Activated CD4-positive, alpha-beta T cell treated with anti-CD3 and anti-CD28 coated beads, Interleukin-2, Interleukin-4, amounts not matched to agents 100 ng/mL and 50 ng/mL, durations not matched to agents 16 hours and 8 hours (primary cell): ENCODE measurements at regions not wholly inside any gene's neighbourhood (a gene's known extent, or its start where the extent isn't known, plus 50 kb on each side); places are given as distances from the start of the nearest gene placed in this dataset.
"Not testable (repeated sequence)": the region's sequence is repeated elsewhere in the genome, so short reads cannot be mapped to it uniquely, and the experiment has no call there.

Source experiments
- DNase-seq: peaks from one replicate; pipeline ENCODE4 v3.0.0-alpha.2; 2020; ENCODE audit warnings: low spot score

DNA sequence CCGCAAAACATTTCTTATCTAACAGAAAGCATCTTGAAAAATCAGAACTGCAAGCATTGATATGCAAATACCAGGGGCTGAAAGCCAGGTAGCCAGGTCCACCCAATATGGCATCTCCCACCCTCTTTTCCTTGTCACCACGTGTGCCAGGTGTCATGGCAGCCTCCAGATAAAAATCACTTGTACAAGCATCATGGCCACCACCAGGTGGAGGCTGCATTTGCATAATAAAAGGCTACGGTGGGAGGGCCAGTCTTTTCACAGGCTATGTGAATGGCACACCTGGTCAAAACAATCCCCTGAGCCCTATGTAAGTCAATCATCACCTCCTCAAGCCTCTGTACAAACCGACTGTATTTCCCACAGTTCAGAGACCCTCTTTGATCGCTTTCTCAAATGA is 1233.1 kb upstream of the ALCAM start:
- DNase-seq, result no peak

DNA sequence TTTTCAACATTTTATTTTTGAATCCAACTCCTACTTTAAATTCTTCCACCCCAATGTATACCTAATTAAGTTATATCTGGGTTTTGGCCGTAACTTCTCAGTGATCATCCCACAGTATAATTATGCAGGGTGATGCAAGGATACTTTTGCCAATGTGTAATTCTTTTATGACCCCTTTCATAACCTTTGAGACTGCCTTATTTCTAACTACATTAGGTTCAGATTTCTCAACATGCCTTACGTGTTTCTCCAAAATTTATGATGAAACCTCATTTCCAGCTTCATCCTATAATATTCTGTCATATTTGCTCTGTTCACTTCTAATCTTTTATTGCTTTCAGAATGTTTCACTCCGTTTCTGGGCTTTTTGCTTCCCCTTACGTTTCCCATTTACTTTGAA is 1229.6 kb upstream of the ALCAM start:
- DNase-seq, result no peak

- DNase-seq, result no peak
These were observed 1221.5 kb upstream of the ALCAM start for GRCh38 chr3:104145164-104145563.

GRCh38 chr3:104149154-104149553 is 1217.6 kb upstream of the ALCAM start:
- no peak for DNase-seq

- no peak for DNase-seq
These were observed 1216.0 kb upstream of the ALCAM start for GRCh38 chr3:104150724-104151123.

DNA sequence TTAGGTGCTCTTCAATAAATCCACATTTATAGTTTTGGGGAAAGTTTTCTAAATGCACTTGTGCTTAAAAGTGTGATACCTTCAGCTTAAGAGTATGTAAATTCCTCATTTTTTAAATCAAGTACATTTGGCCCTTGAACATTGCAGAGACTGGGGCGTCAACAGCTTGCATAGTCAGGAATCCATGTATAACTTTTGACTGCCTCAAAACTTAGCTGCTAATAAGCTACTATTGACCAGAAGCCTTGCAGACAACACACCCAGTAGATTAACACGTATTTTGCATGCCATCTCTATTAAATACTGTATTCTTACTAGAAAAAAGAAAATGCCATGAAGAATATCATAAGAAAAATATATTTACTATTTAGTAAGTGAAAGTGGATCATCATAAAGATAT is 1211.8 kb upstream of the ALCAM start:
- no peak for DNase-seq

DNA sequence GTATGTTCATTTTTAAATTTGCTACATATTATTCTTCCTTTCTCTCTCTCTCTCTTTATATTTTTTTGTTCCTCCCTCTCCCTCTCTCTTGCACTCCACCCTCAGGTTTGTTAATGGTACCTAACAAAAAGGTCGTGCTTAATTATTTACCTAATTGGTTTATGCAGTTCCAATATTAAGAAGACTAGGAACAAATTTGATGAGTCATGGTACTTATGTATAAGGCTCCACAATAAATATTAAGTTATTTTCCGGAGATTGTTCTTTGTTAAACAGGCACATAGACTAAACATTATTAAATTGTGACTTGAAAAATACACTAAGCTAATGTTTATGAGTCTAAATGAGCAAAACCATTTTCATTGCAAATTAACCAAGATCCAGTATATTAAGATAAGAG is 1200.8 kb upstream of the ALCAM start:
- DNase-seq, result no peak

GRCh38 chr3:104168386-104168785 is 1198.3 kb upstream of the ALCAM start:
- DNase-seq, result no peak

DNA sequence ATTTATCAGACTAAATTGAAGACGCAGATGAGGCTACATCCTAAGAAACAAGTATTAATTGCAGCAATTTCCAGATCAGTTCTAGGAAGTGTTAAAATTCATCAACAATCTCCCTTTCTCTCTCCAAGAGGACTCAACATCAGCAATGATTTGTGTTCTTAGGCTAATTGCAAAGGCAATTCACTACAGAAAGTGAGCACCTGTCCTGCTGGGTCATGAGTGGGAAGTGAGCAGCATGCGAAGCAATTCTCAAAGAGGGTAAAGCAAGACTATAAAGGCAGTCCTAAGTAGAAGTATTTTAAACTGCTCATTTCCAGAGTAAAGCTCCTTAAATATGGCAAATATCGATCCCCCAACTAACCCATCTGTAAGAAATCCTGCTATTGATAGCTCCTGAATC is 1191.0 kb upstream of the ALCAM start:
- no peak for DNase-seq

- no peak for DNase-seq
These were observed 1190.0 kb upstream of the ALCAM start for GRCh38 chr3:104176706-104177105.

DNA sequence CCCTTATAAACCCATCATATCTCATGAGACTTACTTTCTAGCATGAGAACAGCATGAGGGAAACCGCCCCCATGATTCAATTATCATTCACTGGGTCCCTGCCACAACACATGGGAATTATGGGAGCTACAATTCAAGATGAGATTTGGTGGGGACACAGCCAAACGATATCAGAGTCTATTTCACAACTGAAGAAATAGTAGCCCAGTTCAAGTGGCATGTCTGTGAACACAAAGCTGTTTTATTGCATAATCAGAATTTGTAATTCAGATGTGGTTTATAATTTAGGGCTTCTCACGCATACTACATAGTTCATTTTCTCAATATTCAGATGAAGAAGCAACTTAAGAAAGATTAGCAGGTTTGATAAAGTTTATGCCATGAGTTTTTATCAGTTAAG is 1188.0 kb upstream of the ALCAM start:
- no peak for DNase-seq

DNA sequence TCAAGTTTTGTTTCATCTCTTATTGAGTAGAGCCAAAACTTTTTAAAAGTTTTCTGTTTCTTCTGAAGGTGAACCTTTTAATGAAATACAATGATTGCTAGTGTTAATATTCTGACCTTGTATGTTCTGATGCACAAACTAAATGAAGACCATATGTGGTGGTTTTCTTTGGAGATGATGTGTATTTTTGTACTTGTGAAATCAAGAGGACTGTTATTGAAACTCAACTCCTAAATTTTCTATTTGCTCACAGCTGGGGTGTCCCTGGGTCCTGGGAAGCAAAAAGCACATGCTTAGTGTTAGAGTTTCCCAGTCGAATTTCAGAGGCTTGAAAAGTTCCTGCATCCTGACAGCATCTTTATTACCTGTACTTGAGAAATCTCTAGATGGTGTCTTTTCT is 1185.8 kb upstream of the ALCAM start:
- DNase-seq, result no peak

DNA sequence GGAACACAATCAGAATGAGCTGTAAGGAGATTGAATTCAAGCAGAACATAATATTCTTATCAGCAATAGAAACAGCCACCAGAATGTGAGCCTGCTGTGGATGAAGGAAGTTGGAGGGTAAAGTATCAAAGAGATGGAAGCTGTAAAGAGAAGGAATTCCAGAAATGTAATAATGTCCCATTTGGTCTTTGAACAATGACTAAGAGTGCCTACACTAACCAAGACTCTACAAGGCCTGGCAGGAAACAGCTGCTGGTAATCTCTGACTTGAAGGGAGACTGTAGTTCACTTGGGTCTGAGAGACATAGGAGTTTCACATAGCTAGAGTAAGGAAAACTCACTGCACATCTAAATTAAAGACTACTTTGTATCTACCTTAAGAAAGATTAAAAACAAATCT is 1176.0 kb upstream of the ALCAM start:
- no peak for DNase-seq

- no peak for DNase-seq
These were observed 1168.6 kb upstream of the ALCAM start for GRCh38 chr3:104198131-104198530.

DNA sequence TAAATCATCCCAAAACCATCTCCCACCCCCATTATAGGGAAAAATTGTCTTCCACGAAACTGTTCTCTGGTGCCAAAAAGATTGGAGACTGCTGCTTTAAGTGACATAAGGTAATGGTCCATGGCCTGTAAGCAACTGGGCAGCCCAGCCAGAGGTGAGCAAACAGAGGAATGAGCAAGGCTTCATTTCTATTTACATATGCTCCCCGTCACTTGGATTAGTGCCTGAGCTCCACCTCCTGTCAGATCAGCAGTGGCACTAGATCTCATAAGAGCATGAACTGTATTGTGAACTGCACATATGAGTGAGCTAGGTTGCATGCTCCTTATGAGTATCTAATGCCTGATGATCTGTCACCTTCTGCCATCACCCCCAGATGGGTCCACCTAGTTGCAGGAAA is 1159.8 kb upstream of the ALCAM start:
- DNase-seq, result no peak

- no peak for DNase-seq
These were observed 1152.4 kb upstream of the ALCAM start for GRCh38 chr3:104214277-104214676.

- no peak for DNase-seq
These were observed 1151.8 kb upstream of the ALCAM start for GRCh38 chr3:104214937-104215336.

DNA sequence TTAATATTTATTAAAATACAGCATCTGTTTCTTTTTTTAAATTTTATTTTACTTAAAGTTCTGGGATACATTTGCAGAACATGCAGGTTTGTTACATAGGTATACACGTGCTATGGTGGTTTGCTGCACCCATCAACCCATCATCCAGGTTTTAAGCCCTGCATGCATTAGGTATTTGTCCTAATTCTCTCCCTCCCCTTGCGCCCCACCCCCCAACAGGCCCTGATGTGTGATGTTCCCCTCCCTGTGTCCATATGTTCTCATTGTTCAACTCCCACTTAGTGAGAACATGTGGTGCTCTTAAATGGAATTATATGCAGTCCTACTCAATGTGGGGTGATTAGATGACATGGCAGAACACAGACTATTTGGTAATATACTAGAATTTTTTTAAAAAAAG is 1147.7 kb upstream of the ALCAM start:
- not testable (repeated sequence) for DNase-seq

DNA sequence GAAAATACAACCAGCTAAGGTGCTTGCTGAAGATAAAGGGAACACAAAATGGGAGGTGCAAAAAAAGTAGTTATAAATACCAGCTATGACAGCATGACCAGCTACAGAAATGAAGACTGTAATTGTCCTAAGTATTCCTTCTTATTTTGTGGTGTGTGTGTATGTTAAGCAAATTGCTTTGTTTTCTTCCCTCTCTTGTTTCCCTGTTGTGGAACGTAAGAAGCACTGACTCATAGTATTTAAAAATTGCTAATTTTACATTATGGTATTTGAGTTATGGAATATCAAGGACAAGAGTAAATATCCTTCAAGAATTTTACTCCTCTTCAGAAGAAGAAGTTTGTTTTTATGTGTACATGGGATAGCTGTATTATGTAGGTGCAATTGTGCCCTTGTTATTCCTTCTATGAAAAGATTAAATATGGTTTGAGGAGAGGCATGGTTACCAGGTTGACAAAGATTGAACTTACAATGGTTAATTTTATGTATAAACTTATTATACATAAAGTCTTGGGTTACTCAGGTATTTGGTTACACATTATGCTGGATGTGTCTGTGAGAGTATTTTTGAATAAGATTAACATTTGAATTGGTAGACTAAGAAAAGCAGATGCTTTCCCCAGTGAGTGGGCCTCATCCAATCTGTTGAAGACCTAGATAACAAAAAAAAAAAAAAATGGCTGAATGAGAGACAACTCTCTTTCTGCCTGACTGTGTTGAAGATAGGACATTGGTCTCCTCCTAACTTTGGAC is 1132.1 kb upstream of the ALCAM start:
- no peak for DNase-seq

GRCh38 chr3:104244680-104245220 is 1122.0 kb upstream of the ALCAM start:
- no peak for DNase-seq

- DNase-seq, result no peak
These were observed 1121.4 kb upstream of the ALCAM start for GRCh38 chr3:104245261-104245660.

DNA sequence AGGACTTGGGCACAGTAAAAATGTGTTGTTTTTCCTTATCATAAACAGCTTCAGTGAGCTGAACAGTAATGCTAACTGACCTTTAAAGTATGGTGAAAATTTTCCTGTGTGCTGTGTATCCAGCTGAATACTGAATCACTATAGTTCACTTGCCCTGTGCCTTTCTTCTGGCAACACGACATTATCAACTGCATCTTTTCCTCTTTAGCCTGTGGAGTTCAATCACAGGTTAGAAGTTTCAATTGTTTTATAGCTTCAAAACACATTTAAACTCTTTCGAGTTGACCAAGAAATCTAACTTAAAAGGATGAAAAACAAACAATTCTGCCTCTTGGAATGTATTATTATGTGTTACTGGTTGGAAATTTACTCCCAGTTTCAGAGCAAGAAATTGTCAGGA is 1120.7 kb upstream of the ALCAM start:
- DNase-seq, result no peak

DNA sequence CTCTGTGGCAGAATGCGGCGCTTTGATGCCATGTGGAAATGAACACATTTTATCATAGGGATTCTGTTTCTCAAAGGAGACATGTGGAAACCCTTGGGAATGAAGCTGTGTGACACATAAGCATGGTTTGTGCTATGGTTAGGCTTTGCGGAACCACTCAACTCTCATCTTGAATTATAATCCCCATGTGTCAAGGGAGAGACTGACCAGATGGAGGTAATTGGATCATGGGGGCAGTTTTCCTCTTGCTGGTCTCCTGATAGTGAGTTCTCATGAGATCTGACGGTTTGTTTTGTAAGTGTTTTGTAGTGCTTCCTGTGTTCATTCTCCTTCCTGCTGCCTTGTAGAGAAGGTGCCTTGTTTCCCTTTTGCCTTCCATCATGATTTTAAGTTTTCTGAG is 1109.2 kb upstream of the ALCAM start:
- DNase-seq, result no peak

- no peak for DNase-seq
These were observed 1103.2 kb upstream of the ALCAM start for GRCh38 chr3:104263477-104263876.
